Caco-2 (cell line): ENCODE measurements at regions not wholly inside any gene's neighbourhood (a gene's known extent, or its start where the extent isn't known, plus 50 kb on each side); places are given as distances from the start of the nearest gene placed in this dataset.

Experiments used
- BruUV-seq: library from RNA; stranded (reverse); fragments of 400-500 nt; replicated peaks from 2 replicates; lab custom pipeline; 2021; lab: Mats Ljungman, UMichigan
- CTCF ChIA-PET: fragments of 300-600 bp; sonication (Branson Sonifier 250); formaldehyde crosslinking; loops from one replicate; lab custom pipeline; 2022; ENCODE audit warnings: antibody characterized with exemption; lab: Charles Lee
- POLR2A ChIA-PET: fragments of 300-600 bp; sonication (Branson Sonifier 250); formaldehyde crosslinking; loops from one replicate; lab custom pipeline; 2022; ENCODE audit warnings: antibody characterized with exemption; lab: Charles Lee
- DNase-seq, 2 experiments: peaks; one replicate each; pipeline versions ENCODE4 v3.0.0 to v3.0.0-alpha.2; 2020 to 2022
- H3K27me3 ChIP-seq: replicated peaks from 2 replicates; pipeline ENCODE4 v1.6.0; 2011; ENCODE audit warnings: low read length; ENCODE audit not compliant: control insufficient read depth, insufficient read depth
- H3K36me3 ChIP-seq: 2 replicates; pipeline ENCODE4 v1.5.1; 2011; ENCODE audit warnings: low read length; ENCODE audit not compliant: control insufficient read depth, insufficient read depth
- H3K4me1 ChIP-seq: fragments of 250-450 bp; sonication (Bioruptor Pico); 2 replicates; pipeline ENCODE4 v1.5.1; 2020; ENCODE audit warnings: mild to moderate bottlenecking
- H3K4me3 ChIP-seq: 2 replicates; pipeline ENCODE4 v1.5.1; 2011; ENCODE audit warnings: low read depth, mild to moderate bottlenecking, control low read depth, low read length
- H3K9me3 ChIP-seq: fragments of 250-450 bp; sonication (Bioruptor Pico); 2 replicates; pipeline ENCODE4 v1.5.1; 2020; ENCODE audit warnings: mild to moderate bottlenecking, moderate library complexity
- H3K27ac Mint-ChIP-seq: one replicate; pipeline ENCODE4 v1.8.0; 2022; ENCODE audit warnings: mixed read lengths; ENCODE audit not compliant: unreplicated experiment
- H3K27me3 Mint-ChIP-seq: one replicate; pipeline ENCODE4 v1.8.0; 2022; ENCODE audit warnings: mixed read lengths; ENCODE audit not compliant: insufficient read depth, unreplicated experiment
- H3K36me3 Mint-ChIP-seq: one replicate; pipeline ENCODE4 v1.8.0; 2022; ENCODE audit warnings: mild to moderate bottlenecking, mixed read lengths; ENCODE audit not compliant: insufficient read depth, unreplicated experiment
- H3K4me1 Mint-ChIP-seq: one replicate; pipeline ENCODE4 v1.8.0; 2022; ENCODE audit warnings: low read depth, mixed read lengths; ENCODE audit not compliant: unreplicated experiment
- H3K4me3 Mint-ChIP-seq: one replicate; pipeline ENCODE4 v1.8.0; 2022; ENCODE audit warnings: mild to moderate bottlenecking, moderate library complexity, mixed read lengths; ENCODE audit not compliant: unreplicated experiment
- H3K9me3 Mint-ChIP-seq: one replicate; pipeline ENCODE4 v1.8.0; 2022; ENCODE audit warnings: mixed read lengths; ENCODE audit not compliant: unreplicated experiment
- intact Hi-C: fragments of 100-400 bp; cut with micrococcal nuclease; formaldehyde crosslinking; loops from one replicate; pipeline ENCODE4 v1.10.0; 2022; ENCODE audit not compliant: unreplicated experiment
- TF ChIP-seq, protein P1 (sequence below), 2 experiments: fragments of 200-600 bp in 1 of 2; IDR thresholded peaks; 1 replicate in 1 of 2; 2 replicates in 1 of 2; pipeline versions ENCODE4 v1.5.1 to v1.8.0; 2011 to 2022; ENCODE audit warnings: antibody characterized with exemption in 1 of 2, control low read depth in 1 of 2, inconsistent platforms in 1 of 2, low read depth in 1 of 2, low read length in 1 of 2, mild to moderate bottlenecking in 1 of 2, moderate library complexity in 1 of 2; ENCODE audit not compliant: insufficient read depth in 1 of 2, severe bottlenecking in 1 of 2, unreplicated experiment in 1 of 2

DNA sequence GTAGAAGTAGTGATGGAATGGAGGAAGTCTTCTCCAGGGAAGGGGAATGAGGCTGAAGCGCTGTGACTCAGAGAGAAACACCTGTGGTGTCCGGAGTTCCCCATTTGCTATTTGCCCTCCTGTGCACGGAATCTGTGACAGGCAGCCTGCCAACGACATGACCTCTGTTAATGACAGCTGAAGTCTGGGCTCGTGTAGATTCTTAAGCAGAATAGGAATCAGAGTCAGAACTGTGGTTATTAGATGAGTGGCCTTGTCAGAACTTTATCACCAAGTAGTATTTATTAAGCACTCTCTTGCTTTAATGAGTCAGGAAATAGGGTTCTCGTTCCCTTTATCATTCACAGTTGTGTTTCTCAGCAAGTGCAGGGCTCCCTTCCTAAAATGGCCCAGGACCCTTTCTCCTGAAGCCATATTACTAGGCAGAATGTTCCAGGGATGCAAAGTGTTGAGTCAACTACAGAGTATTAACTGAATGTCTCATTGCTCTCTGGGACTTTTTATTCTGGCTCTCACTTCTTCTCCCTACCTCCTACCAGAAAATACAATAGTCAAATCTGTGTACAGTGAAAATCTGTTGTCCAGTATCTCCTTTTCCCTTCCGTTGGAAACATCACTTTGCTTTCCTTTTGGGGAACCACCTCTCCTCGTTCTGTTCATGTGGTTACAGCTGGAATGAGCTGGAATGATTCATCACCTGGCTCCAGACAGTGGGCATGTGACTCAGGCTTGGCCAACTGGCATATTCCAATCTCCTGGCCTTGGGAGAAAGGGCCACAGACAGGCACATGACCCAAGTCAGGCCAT is 77.8 kb upstream of the MAX start:
- no peak overlapping the region for H3K27ac Mint-ChIP-seq
- Histone ChIP-seq H3K4me3 (no peak overlapping the region), H3K9me3 (peaks cover 6% of the 10 kb centered on the region; the same call in 1 of the 2 replicates), H3K36me3 (no peaks in the 10 kb centered on the region), H3K4me1 (no peaks in the 10 kb centered on the region), H3K27me3 (no peaks in the 10 kb centered on the region)
- no peaks in the 10 kb centered on the region for H3K4me1 Mint-ChIP-seq
- intact Hi-C loops: no loop called here
- ChIA-PET POLR2A (no interaction called here), CTCF (no interaction called here)
- no TSS peak for BruUV-seq
- no peak overlapping the region for H3K4me3 Mint-ChIP-seq
- no peaks in the 10 kb centered on the region for H3K9me3 Mint-ChIP-seq
- no peaks in the 10 kb centered on the region for H3K36me3 Mint-ChIP-seq
- DNase-seq: no peak
- TF ChIP-seq, protein P1, sequence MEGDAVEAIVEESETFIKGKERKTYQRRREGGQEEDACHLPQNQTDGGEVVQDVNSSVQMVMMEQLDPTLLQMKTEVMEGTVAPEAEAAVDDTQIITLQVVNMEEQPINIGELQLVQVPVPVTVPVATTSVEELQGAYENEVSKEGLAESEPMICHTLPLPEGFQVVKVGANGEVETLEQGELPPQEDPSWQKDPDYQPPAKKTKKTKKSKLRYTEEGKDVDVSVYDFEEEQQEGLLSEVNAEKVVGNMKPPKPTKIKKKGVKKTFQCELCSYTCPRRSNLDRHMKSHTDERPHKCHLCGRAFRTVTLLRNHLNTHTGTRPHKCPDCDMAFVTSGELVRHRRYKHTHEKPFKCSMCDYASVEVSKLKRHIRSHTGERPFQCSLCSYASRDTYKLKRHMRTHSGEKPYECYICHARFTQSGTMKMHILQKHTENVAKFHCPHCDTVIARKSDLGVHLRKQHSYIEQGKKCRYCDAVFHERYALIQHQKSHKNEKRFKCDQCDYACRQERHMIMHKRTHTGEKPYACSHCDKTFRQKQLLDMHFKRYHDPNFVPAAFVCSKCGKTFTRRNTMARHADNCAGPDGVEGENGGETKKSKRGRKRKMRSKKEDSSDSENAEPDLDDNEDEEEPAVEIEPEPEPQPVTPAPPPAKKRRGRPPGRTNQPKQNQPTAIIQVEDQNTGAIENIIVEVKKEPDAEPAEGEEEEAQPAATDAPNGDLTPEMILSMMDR (IDR thresholded peaks at IDR 0.05; ENCODE audit: insufficient read depth in 1 of 2, low read depth in 1 of 2, low read length in 1 of 2, severe bottlenecking in 1 of 2, unreplicated experiment in 1 of 2): no peak
- no peaks in the 10 kb centered on the region for H3K27me3 Mint-ChIP-seq

DNA sequence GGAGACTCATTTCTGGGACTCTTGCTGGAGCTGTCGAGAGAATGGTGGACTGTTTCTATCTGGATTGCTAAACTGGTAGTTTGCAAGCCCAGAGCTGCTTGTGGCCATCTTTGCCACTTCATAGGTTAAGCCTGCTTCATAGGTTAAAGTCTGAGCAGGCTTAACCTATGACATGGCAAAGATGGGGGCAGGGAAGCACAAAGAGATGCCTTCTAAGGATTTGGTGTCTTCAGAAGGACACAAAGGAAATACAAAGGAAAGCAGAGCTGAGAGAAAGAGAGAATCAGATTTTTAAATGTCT is 78.4 kb upstream of the MAX start:
- CTCF ChIA-PET: no interaction called here

DNA sequence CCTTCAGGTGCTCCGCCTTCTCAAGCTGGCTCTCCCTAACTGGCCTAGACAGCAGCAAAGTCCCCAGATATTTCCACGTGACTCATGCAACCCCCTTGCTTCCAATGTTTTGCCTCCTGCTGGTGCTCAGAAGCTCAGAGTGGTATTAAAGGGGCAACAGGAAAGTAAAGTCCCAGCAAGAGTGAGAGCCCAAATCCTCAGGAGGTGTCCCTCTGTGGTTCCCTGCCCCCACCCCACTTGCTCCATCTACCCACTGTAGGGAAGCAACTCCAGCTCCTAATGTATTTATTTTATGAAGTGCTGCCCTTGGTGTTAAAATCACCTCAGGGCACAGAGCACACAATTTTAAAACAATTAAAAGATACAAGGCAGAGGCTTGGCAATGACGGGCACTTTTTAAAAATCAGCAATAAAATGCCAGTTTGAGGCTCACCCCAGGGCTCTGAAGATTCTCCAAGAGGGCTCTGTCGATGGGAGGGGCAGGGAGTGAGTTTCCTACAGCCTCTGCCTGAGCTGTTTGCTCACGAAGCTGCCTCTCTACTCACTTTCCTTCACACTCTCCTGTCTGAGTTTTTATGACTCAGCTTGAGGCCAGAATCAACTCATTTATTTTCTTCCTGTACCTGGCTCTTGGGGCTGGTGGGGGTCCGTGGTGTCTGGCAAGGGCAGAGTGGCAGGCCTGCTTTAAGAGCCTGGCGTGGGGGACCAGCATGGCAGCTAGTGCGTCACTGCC is 81.9 kb upstream of the MAX start:
- Histone ChIP-seq H3K9me3 (peaks cover 6% of the 10 kb centered on the region; the same call in 1 of the 2 replicates), H3K4me1 (no peaks in the 10 kb centered on the region), H3K27me3 (no peaks in the 10 kb centered on the region), H3K4me3 (no peak overlapping the region), H3K36me3 (no peaks in the 10 kb centered on the region)
- no peak overlapping the region for H3K27ac Mint-ChIP-seq
- no peak for DNase-seq
- no peak overlapping the region for H3K4me3 Mint-ChIP-seq
- CTCF ChIA-PET: no interaction called here
- no peaks in the 10 kb centered on the region for H3K4me1 Mint-ChIP-seq
- TF ChIP-seq, protein P1 (IDR thresholded peaks at IDR 0.05; ENCODE audit: insufficient read depth in 1 of 2, low read depth in 1 of 2, low read length in 1 of 2, severe bottlenecking in 1 of 2, unreplicated experiment in 1 of 2): no peak
- no peaks in the 10 kb centered on the region for H3K36me3 Mint-ChIP-seq
- BruUV-seq: no TSS peak
- intact Hi-C loops: no loop called here
- POLR2A ChIA-PET: no interaction called here
- H3K9me3 Mint-ChIP-seq: no peaks in the 10 kb centered on the region
- no peaks in the 10 kb centered on the region for H3K27me3 Mint-ChIP-seq

More for the DNA sequence above, 78.4 kb upstream of the MAX start:
- H3K27me3 Mint-ChIP-seq: no peaks in the 10 kb centered on the region
- no peaks in the 10 kb centered on the region for H3K27me3 ChIP-seq
- POLR2A ChIA-PET: no interaction called here
- no peak for DNase-seq
- no peak overlapping the region for H3K4me3 Mint-ChIP-seq
- no peaks in the 10 kb centered on the region for H3K36me3 Mint-ChIP-seq
- no TSS peak for BruUV-seq
- H3K27ac Mint-ChIP-seq: no peak overlapping the region
- no peaks in the 10 kb centered on the region for H3K9me3 Mint-ChIP-seq
- intact Hi-C loops: no loop called here
- H3K9me3 ChIP-seq: peaks cover 6% of the 10 kb centered on the region; the same call in 1 of the 2 replicates
- TF ChIP-seq, protein P1 (IDR thresholded peaks at IDR 0.05; ENCODE audit: insufficient read depth in 1 of 2, low read depth in 1 of 2, low read length in 1 of 2, severe bottlenecking in 1 of 2, unreplicated experiment in 1 of 2): no peak
- no peak overlapping the region for H3K4me3 ChIP-seq
- H3K4me1 Mint-ChIP-seq: no peaks in the 10 kb centered on the region
- no peaks in the 10 kb centered on the region for H3K4me1 ChIP-seq
- no peaks in the 10 kb centered on the region for H3K36me3 ChIP-seq
